K562 (cell line): ENCODE measurements at regions not wholly inside any gene's neighbourhood (a gene's known extent, or its start where the extent isn't known, plus 50 kb on each side); places are given as distances from the start of the nearest gene placed in this dataset.

ENCODE experiments used
- HNRNPH1 ChIP-seq: fragments of 200-400 bp; formaldehyde crosslinking; optimal IDR thresholded peaks from 2 replicates; pipeline ENCODE3; 2017; ENCODE audit warnings: low read depth, mild to moderate bottlenecking, low read length, moderate library complexity
- YY1 ChIP-seq, 3 experiments: IDR thresholded peaks; 2 replicates each; pipeline ENCODE4 v1.6.1; 2011; ENCODE audit warnings: low read length in 2 of 3, mild to moderate bottlenecking in 2 of 3, moderate library complexity in 2 of 3, borderline replicate concordance in 1 of 3, control low read depth in 1 of 3, low read depth in 1 of 3; ENCODE audit not compliant: insufficient read depth in 3 of 3, insufficient replicate concordance in 2 of 3, control insufficient read depth in 1 of 3, insufficient read length in 1 of 3; ENCODE audit errors: extremely low read depth in 1 of 3
- ZNF12 ChIP-seq: sonication (generic); formaldehyde crosslinking; IDR thresholded peaks from 2 replicates; pipeline ENCODE4 v1.4.0; 2020; ENCODE audit warnings: mild to moderate bottlenecking, missing genetic modification reagents
- ZNF174 ChIP-seq: fragments of 250-450 bp; sonication (Bioruptor Pico); IDR thresholded peaks from 2 replicates; pipeline ENCODE4 v1.4.0; 2020; ENCODE audit warnings: mild to moderate bottlenecking
- ZNF311 ChIP-seq: fragments of 250-450 bp; sonication (Bioruptor Pico); IDR thresholded peaks from 2 replicates; pipeline ENCODE4 v1.4.0; 2020; ENCODE audit warnings: mild to moderate bottlenecking, moderate library complexity
- TF ChIP-seq, protein P1 (sequence below): sonication (generic); formaldehyde crosslinking; IDR thresholded peaks from 2 replicates; pipeline ENCODE4 v1.8.1; 2023; ENCODE audit warnings: mild to moderate bottlenecking, missing genetic modification reagents, moderate library complexity
- TF ChIP-seq, protein P2 (sequence below), 2 experiments: fragments of 450-650 bp in 1 of 2; sonication (generic) in 1 of 2; formaldehyde crosslinking in 1 of 2; IDR thresholded peaks; 2 replicates each; pipeline versions ENCODE4 v1.7.1 to v1.9.0; 2016 to 2022; ENCODE audit warnings: inconsistent platforms in 1 of 2, mild to moderate bottlenecking in 1 of 2, missing genetic modification reagents in 1 of 2

DNA sequence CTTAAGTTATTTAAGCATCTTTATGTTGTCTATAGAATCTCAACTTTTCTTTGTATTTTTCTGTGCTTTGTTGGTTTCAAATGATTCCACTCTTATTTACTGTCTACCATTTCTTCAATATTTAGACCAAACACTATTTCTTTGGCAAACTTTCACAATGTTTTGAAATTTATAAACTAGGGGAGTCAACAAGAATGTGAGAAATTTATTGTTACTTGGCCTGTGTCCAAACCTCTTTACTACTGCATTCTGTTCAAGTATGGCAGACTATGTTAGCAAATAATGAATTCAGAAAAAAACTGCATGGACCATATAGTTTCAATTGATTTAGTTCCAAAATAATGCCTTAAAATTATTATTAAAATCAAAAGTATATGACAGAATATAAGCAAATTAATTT lies 470.2 kb downstream of the FBXO15 start:
- no peak for TF ChIP-seq HNRNPH1
- TF ChIP-seq ZNF311 (CRISPR knock-in tag): no peak
- no peak for TF ChIP-seq ZNF12
- TF ChIP-seq, protein P1, sequence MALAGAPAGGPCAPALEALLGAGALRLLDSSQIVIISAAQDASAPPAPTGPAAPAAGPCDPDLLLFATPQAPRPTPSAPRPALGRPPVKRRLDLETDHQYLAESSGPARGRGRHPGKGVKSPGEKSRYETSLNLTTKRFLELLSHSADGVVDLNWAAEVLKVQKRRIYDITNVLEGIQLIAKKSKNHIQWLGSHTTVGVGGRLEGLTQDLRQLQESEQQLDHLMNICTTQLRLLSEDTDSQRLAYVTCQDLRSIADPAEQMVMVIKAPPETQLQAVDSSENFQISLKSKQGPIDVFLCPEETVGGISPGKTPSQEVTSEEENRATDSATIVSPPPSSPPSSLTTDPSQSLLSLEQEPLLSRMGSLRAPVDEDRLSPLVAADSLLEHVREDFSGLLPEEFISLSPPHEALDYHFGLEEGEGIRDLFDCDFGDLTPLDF (CRISPR knock-in tag): no peak
- TF ChIP-seq, protein P2, sequence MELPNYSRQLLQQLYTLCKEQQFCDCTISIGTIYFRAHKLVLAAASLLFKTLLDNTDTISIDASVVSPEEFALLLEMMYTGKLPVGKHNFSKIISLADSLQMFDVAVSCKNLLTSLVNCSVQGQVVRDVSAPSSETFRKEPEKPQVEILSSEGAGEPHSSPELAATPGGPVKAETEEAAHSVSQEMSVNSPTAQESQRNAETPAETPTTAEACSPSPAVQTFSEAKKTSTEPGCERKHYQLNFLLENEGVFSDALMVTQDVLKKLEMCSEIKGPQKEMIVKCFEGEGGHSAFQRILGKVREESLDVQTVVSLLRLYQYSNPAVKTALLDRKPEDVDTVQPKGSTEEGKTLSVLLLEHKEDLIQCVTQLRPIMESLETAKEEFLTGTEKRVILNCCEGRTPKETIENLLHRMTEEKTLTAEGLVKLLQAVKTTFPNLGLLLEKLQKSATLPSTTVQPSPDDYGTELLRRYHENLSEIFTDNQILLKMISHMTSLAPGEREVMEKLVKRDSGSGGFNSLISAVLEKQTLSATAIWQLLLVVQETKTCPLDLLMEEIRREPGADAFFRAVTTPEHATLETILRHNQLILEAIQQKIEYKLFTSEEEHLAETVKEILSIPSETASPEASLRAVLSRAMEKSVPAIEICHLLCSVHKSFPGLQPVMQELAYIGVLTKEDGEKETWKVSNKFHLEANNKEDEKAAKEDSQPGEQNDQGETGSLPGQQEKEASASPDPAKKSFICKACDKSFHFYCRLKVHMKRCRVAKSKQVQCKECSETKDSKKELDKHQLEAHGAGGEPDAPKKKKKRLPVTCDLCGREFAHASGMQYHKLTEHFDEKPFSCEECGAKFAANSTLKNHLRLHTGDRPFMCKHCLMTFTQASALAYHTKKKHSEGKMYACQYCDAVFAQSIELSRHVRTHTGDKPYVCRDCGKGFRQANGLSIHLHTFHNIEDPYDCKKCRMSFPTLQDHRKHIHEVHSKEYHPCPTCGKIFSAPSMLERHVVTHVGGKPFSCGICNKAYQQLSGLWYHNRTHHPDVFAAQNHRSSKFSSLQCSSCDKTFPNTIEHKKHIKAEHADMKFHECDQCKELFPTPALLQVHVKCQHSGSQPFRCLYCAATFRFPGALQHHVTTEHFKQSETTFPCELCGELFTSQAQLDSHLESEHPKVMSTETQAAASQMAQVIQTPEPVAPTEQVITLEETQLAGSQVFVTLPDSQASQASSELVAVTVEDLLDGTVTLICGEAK (IDR thresholded peaks at IDR 0.05): no peak
- TF ChIP-seq, protein P2 (CRISPR knock-in tag; IDR thresholded peaks at IDR 0.05): no peak
- TF ChIP-seq ZNF174: no peak
- TF ChIP-seq YY1 (IDR thresholded peaks at IDR 0.05; ENCODE audit: borderline replicate concordance in 1 of 3, control insufficient read depth in 1 of 3, extremely low read depth in 1 of 3, insufficient read depth in 3 of 3, insufficient read length in 1 of 3, insufficient replicate concordance in 2 of 3, low read depth in 1 of 3, low read length in 2 of 3): no peak
